ENCODE measurements at regions not wholly inside any gene's neighbourhood (a gene's known extent, or its start where the extent isn't known, plus 50 kb on each side); places are given as distances from the start of the nearest gene placed in this dataset.

DNA sequence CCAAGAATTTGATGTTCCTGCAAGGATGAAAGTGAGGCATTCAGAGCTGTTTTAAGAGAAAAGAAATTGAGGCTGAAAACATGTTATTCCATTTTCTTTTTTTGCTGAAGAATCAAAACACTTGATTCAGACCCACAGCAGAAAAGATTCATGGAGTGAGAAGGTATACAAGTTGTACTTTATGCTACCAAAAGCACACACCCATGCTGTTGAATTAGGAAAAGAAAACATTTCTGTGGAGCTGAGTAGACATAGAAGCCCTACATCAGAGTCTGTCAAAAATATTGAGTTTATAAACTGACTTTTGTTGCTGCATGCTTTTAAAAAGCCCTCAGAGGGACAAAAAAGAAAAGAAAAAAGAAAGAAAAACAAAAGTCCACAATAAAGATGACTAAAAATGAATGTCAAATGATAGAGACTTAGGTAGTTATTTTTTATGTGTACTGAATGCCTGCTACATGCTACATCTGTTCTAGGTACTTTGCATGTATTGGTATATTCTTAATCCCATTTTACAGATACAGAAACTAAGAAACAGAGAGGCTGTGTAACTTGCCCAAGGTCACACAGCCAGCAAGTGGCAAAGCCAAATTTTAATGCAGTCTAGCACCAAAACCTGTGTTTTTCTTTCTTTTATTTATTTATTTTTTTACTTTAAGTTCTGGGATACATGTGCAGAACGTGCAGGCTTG lies 71.7 kb upstream of the PALS2 start:
- no peak overlapping the region for H2AFZ ChIP-seq
- no peak overlapping the region for H3K4me3 ChIP-seq
- H3K79me2 ChIP-seq: no peaks in the 10 kb centered on the region
- peaks cover 7% of the 10 kb centered on the region for H3K4me1 ChIP-seq (ENCODE audit: insufficient read depth)
- no peak for DNase-seq (ENCODE audit: low spot score)
- no peak for TF ChIP-seq EZH2phosphoT487 (IDR thresholded peaks at IDR 0.05; ENCODE audit: low read depth, severe bottlenecking, unreplicated experiment)
- TF ChIP-seq EZH2 (IDR thresholded peaks at IDR 0.05; ENCODE audit: borderline replicate concordance): no peak
- TF ChIP-seq, protein P1, sequence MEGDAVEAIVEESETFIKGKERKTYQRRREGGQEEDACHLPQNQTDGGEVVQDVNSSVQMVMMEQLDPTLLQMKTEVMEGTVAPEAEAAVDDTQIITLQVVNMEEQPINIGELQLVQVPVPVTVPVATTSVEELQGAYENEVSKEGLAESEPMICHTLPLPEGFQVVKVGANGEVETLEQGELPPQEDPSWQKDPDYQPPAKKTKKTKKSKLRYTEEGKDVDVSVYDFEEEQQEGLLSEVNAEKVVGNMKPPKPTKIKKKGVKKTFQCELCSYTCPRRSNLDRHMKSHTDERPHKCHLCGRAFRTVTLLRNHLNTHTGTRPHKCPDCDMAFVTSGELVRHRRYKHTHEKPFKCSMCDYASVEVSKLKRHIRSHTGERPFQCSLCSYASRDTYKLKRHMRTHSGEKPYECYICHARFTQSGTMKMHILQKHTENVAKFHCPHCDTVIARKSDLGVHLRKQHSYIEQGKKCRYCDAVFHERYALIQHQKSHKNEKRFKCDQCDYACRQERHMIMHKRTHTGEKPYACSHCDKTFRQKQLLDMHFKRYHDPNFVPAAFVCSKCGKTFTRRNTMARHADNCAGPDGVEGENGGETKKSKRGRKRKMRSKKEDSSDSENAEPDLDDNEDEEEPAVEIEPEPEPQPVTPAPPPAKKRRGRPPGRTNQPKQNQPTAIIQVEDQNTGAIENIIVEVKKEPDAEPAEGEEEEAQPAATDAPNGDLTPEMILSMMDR (IDR thresholded peaks at IDR 0.05; ENCODE audit: poor library complexity): no peak
- H4K20me1 ChIP-seq (ENCODE audit: insufficient read depth, poor library complexity, severe bottlenecking): no peaks in the 10 kb centered on the region
- no peak overlapping the region for H3K4me2 ChIP-seq
- H3K27me3 ChIP-seq: no peaks in the 10 kb centered on the region
- WGBS (ENCODE audit: low lambda C conversion rate, missing lambda C conversion rate): 92% methylated on average over 1 of the region's 1 CpG
- H3K36me3 ChIP-seq (replicated peaks; ENCODE audit: insufficient read depth, low read depth): no peaks in the 10 kb centered on the region
- no peak overlapping the region for H3K27ac ChIP-seq
- H3K9me3 ChIP-seq (ENCODE audit: low read depth): no peaks in the 10 kb centered on the region
- H3K9me2 ChIP-seq (replicated peaks; ENCODE audit: insufficient read depth): no peaks in the 10 kb centered on the region

DNA sequence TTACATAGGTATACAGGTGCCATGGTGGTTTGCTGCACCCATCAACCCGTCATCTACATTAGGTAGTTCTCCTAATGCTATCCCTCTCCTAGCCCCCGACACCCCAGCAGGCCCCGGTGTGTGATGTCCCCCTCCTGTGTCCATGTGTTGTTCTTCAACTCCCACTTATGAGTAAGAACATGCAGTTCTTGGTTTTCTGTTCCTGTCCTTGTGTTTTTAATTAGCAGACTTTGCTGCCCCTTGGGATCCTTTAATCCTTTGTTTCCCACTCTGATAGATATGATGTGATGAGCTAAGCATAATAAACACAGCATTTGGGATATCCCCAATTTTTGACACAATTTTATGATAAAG lies 71.1 kb upstream of the PALS2 start:
- Histone ChIP-seq H3K9me2 (replicated peaks; ENCODE audit: insufficient read depth) (no peaks in the 10 kb centered on the region), H3K4me2 (no peak overlapping the region), H4K20me1 (ENCODE audit: insufficient read depth, poor library complexity, severe bottlenecking) (no peaks in the 10 kb centered on the region), H3K27me3 (no peaks in the 10 kb centered on the region), H3K36me3 (replicated peaks; ENCODE audit: insufficient read depth, low read depth) (no peaks in the 10 kb centered on the region), H3K4me1 (ENCODE audit: insufficient read depth) (peaks cover 7% of the 10 kb centered on the region), H3K27ac (no peak overlapping the region), H3K4me3 (no peak overlapping the region), H3K79me2 (no peaks in the 10 kb centered on the region), H3K9me3 (ENCODE audit: low read depth) (no peaks in the 10 kb centered on the region), H2AFZ (no peak overlapping the region)
- TF ChIP-seq EZH2phosphoT487 (IDR thresholded peaks at IDR 0.05; ENCODE audit: low read depth, severe bottlenecking, unreplicated experiment) (no peak), EZH2 (IDR thresholded peaks at IDR 0.05; ENCODE audit: borderline replicate concordance) (no peak)
- TF ChIP-seq, protein P1 (IDR thresholded peaks at IDR 0.05; ENCODE audit: poor library complexity): no peak
- WGBS (ENCODE audit: low lambda C conversion rate, missing lambda C conversion rate): 68% methylated on average over 3 of the region's 3 CpGs
- no peak for DNase-seq (ENCODE audit: low spot score)

DNA sequence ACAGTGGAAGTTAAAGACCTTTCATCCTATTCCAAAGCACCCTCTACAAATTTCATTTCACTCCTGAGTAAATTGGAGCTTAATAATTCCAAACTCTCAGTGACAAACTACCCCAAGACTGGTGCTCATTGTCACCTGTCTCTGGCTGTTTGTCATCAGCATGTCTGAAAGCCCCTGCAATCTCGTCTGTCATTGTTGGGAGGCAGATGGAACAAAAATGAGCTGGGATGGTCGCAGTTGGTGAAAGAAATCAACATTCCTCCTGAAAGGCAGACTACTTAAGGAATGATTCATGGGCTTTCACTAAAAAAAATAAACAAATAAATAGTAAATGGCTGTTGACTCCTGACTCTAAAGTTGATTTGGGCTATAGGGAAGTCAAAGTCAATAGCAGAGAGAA lies 69.7 kb upstream of the PALS2 start:
- no peak overlapping the region for H3K4me2 ChIP-seq
- H3K27ac ChIP-seq: no peak overlapping the region

More for the DNA sequence above, 69.7 kb upstream of the PALS2 start:
- 73% methylated on average over 2 of the region's 2 CpGs for WGBS (ENCODE audit: low lambda C conversion rate, missing lambda C conversion rate)
- no peak for TF ChIP-seq EZH2phosphoT487 (IDR thresholded peaks at IDR 0.05; ENCODE audit: low read depth, severe bottlenecking, unreplicated experiment)
- TF ChIP-seq, protein P1 (IDR thresholded peaks at IDR 0.05; ENCODE audit: poor library complexity): no peak
- H4K20me1 ChIP-seq (ENCODE audit: insufficient read depth, poor library complexity, severe bottlenecking): no peaks in the 10 kb centered on the region
- H3K4me3 ChIP-seq: no peak overlapping the region
- no peaks in the 10 kb centered on the region for H3K79me2 ChIP-seq
- H3K9me3 ChIP-seq (ENCODE audit: low read depth): no peaks in the 10 kb centered on the region
- no peaks in the 10 kb centered on the region for H3K27me3 ChIP-seq
- H3K36me3 ChIP-seq (replicated peaks; ENCODE audit: insufficient read depth, low read depth): no peaks in the 10 kb centered on the region
- no peak for DNase-seq (ENCODE audit: low spot score)
- peaks cover 11% of the 10 kb centered on the region for H3K4me1 ChIP-seq (ENCODE audit: insufficient read depth)
- no peak overlapping the region for H2AFZ ChIP-seq
- H3K9me2 ChIP-seq (replicated peaks; ENCODE audit: insufficient read depth): no peaks in the 10 kb centered on the region

Measured in hepatocyte (in vitro differentiated cells).